KG1 (cell line): ENCODE measurements at regions not wholly inside any gene's neighbourhood (a gene's known extent, or its start where the extent isn't known, plus 50 kb on each side); places are given as distances from the start of the nearest gene placed in this dataset.
"Not testable (repeated sequence)": the region's sequence is repeated elsewhere in the genome, so short reads cannot be mapped to it uniquely, and the experiment has no call there.

Source experiments
- DNase-seq: peaks from one replicate; lab custom pipeline; 2025; lab: John Stamatoyannopoulos, UW

DNA sequence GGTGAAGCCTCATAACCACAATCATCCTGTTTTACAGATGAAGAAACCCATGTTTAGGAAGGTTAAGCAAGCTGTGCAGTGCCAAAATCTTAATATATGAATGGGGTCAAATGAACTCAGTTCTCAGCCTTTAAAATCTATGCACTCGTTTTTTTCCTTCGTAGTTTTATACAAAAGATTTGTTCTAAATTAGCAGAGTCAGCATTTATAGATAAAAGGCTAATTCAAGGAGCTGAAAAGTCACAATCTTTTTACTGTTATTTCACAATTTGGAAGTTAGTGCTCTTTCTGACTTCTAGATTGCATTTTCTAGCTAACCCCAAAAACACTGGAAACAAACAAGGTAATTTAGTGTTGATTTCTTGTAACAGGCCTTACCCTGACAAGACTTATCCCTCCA lies 766.9 kb upstream of the ADGRL4 start:
- no peak for DNase-seq

DNA sequence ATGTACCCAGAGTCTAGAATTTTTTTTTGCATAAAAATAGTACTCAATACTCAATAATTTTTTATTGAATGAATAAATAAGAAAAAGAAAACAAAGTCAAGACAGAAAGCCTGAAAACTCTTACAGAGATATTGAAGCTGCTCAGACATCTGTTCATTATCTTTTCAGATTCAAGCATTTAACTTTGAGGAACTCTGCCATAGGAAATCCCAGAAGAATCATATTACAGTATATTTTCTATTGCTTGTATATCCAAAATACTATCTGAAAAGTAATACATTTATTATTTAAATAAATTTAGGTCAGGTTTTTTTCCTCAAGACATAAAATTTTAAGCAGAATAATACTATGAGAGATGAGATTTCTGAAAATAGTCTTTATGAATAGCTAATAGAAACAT lies 755.9 kb upstream of the ADGRL4 start:
- DNase-seq = no peak

DNA sequence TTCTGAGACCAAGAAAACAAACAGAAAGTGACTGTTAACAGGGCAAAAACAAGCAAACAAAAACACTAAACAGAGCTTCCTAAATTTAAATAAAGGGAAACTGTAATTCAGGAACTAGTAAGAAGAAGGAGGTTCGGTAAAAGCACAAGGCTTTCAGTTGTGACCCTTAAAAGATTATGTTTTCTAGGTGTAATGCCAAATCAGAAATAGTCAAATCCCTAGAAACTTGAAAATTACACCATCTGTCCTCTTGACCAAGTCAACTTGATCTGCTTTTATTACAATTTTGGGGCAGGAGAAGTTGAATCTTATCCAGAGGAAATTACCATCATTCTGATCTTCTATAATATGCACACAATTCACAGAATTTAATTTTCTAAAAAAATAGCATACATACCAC lies 754.0 kb upstream of the ADGRL4 start:
- no peak for DNase-seq

DNA sequence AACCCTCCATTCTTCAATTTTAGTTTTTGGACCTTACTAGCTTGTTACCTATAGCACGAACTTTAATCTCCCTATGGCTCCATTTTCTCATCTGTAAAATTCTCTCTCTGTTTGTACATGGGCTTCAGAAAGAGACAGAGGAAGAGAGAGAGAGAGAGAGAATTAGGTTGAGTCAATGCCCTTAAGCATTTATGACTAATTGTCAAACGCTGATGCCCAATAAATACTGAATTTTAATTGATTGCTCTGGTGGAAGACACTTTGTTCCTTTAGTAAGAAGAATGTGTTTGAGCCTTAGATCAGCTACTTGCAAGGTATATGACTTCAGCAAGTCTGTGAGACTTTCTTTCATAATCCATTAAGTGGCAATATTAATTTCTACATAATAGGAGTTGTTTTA lies 743.1 kb upstream of the ADGRL4 start:
- DNase-seq = no peak

DNA sequence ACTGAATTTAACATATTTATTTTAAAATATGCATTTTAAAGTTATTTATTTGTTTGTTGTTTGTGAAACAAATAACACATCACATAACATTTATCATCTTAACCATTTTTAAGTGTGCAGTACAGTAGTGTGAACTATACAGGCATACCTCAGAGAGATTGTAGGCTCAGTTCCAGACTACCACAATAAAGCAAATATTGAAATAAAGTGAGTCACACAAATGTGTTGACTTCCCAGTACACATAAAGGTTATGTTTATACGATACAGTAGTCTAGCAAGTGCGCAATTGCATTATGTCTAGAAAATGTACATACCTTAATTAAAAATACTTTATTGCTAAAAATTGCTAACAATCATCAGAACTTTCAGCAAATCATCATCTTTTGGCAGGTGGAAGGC lies 739.4 kb upstream of the ADGRL4 start:
- DNase-seq = no peak

DNA sequence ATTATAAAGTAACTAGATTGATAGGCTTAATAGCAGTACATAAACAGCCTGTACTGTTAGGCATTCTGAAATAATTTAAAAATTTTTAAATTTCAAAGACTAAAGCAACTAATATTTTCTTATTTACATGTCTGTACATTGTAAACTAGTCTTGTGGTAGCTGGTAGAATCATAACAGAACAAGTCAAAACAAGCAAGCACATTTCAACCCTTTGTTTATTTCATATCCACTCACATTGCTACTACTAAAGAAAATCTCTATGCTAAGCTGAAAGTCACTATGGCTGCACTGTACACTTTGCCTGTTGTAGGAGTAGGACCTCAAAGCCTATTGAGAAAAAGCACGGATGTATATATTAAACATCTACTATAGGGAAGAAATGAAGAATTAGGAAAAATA lies 738.2 kb upstream of the ADGRL4 start:
- no peak for DNase-seq

DNA sequence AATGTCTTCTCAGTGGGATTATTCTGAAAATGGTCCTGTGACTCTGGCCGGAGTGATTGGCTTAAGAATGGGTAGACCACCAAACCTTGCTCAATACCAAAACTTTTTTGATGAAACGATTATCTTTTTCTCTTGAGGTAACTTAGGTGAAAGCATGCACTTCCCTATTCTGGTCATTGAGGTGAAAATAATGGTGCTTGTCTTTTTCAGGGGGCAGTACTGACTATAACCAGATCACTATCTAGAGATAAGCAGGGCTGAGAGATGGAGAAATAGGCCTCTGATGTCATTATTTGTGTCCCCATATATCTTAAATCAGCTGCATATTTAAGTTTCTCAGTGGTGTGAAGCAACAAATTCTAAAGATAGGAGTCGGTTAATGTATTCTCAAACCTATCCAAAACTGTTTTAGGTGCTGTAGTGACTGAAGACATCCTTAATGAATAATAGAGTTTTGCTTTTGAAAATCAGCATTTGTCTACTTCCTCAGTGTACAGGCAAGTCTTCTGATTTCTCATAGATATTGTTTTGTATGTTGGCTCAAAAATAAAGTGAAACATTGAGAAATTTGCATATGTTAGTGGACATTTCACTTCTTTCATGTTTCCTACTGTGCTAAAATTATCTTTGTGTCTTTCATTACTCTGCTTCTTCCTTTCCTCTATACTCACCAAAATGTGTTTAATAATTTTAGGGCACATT lies 735.3 kb upstream of the ADGRL4 start:
- no peak for DNase-seq

DNA sequence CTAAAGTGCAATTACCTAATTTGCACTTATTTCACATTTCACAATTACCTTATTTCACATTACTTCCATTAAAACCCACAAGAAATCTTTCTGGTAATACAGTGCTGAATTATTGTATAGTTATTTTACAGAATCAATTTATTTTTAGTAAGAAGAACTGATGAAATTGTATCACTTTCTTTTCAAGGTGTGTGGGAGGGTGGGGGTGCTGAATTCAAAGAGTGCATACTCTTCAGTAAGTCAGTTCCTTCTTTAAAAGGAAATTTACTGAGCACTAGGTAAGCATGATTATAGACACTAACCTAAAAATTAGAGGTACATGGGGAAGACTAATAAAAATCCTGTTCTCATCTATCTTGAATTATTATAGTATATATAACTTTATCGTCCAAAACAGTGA lies 731.6 kb upstream of the ADGRL4 start:
- DNase-seq = no peak

DNA sequence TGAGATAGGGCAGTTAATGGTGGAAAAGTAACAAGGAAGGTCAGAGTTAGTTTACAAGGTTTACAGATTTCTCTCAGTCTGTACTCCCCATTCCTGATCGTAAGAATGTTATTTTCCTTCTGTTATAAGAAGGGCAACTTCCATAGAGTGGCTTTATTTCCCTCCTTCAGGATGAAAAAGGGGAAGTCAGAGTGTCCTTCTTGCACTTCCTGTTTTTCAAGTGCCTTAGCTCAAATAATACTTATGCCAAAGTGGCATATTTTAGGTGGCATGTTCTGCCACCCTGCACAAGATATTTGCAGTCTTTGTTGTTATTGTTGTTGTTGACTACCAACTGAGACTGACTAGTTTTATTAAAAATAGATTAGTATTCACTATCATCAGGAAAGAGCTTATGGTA lies 730.7 kb upstream of the ADGRL4 start:
- DNase-seq = no peak

DNA sequence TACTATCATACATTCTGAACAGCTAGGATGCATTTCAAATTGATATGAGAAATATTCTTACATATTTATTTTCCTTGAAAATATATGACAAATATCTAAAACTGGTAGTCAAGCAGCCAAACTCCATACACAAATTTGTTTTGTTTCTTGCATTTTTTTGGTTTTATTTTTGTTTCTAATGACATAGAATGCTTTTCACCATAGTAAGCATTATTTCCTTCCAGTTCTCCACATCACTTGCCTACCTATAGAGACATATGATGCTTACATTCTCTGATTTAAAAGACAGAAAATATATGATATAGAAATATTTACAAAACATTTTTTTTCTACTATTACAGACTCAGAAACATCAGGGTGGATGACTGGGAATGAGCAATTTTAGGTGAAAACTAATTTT lies 726.4 kb upstream of the ADGRL4 start:
- no peak for DNase-seq

DNA sequence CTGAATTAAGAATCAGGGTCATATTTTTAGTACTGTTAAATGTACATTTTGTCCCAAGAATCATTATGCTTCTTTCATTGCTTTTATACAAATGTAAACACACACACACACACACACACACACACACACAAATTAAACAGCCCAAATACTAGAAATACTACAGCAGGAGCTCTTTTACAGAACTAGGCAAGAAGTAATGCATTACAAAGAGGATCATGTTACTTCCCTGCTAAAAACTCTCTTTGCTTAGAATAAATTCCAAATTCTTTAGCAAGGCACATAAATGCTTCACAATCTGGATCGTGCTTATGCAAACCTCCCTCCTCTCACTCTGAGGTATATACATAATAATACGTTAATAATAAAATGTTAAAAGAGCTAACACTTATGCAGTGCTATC lies 720.4 kb upstream of the ADGRL4 start:
- no peak for DNase-seq

DNA sequence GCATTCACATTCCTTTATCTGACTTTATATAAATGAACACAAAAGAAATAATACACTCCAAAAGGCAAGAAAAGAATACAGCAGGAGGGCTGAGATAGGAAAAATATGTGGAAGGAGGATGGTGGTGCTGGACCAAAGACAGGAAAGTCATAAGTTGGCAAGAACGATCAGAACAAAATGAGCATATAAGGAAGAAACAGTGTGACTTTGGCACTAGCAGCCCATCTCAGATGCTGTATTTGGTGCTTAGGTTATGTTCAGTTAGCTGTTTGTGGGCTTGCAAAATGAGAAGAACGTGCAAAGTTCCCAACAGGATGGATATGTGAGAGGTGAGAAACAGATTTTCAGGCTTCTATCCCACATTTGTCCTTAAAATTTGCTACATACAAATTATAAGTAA lies 719.8 kb upstream of the ADGRL4 start:
- DNase-seq = no peak

DNA sequence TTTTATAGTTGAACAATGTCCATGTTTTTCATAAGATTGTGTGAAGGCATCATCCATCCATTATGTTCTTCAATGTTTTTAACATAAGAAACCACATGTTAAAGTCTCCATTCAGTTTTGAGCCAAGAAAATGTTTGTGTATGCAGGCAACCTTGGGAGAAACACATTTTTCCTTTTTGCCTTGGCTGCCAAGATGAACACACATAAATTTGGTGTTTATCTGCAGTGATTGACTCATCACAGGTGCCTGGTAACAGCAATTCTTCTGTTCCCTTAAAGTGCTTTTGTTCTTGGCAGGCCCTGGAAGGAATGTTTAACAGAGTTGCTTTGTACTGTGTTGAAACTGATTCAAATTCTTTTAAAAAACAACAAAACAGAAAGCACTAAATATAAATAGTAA lies 709.9 kb upstream of the ADGRL4 start:
- DNase-seq = no peak

DNA sequence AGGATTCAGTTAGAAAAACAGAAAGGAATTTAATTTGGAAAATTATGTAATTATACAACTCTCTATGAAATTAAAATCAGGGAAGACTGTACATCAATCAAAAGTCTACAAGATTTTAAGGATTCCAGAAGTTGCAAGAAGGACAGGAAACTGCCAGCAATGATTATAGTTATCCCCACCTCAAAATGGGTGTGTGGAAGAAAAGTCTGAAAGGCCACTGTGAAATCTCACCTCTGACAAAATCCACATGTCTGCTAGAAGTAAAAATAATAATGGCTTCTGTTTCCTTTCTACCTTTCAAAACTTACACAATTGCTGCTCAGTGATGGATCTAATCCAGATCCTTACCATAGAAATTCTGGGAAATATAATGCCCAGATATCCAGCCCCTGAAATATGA lies 708.1 kb upstream of the ADGRL4 start:
- no peak for DNase-seq

DNA sequence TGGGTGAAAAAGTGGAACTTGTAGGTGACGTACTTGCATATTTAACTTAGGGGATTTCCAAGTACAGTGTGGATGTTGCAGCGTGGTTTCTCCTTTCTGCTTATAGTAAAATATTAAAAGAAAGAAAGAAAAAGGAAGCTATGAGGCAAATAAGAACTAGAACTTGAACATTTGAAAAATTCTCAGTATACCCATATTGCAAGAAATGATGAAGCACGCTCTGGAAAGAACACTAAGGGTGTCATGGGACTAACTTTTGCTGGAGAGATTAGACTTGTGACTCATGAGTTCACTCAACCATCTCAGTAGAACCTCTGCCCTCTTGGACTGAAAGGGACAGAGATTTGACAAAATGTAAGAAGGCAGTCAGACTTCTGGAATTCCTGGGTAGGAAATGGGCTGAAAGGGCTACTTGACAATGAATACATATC lies 704.5 kb upstream of the ADGRL4 start:
- DNase-seq = no peak

DNA sequence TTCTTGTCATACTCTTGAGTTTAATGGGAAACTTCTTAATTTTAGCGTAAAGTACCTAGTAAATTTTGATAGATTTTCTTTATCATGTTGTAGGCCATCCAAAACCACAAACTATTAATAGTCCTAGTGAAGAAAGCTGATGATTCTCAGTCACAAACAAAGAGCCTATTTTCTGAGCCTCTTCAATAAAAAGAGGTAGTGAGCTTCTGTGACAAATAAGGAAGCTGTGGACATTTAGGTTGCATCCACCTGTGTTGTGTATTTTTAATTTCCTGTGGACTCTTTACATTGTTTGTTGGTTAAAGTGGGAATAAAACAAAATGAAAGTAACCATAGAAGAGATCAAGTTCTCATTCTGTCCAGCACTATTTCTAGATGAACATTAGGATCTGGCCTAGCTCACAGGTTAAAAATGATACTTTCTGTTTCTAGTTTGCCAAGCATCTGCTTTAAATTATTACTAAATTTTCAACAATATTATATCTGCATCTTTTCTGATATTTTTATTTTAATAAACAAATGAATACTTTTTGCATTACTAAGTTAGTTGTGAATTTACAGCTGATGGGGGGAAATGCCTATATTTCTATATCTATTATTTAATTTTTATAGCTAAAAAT lies 702.2 kb upstream of the ADGRL4 start:
- DNase-seq = no peak

DNA sequence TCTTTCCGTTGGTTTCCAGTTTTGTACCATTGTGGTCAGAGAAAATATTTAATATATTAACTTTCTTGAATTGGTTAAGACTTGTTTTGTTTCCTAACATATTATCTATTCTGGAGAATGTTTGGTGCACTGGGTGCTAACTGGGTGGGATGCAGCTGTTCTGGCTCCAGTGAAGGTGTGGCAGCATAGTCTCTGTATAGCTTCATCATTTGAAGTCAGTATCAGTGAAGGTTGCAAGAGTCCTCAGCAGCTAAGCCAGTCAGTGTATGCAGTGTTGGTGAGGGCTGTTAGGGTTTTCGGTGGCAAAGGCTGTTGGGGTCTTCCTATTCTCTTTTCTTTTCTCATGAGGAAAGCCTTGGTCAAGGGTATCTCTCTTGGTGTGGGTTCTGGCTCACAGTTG lies 698.7 kb upstream of the ADGRL4 start:
- DNase-seq = no peak

DNA sequence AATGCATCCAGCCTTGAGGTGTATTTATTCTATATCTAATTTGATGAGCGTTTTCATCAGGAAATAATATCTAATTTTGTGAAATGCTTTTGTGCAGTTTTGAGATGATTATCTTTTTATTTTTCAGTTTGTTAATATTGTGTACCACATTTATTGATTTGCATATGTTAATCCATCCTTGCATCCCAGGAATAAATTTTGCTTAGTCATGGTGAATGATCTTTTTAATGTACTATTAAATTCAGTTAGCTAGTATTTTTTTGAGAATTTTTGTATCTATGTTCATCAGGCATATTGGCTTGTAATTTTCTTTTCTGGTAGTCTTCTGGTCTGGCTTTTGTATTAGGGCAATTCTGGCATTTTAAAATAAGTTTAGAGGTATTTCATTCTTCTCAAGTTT lies 697.5 kb upstream of the ADGRL4 start:
- no peak for DNase-seq

DNA sequence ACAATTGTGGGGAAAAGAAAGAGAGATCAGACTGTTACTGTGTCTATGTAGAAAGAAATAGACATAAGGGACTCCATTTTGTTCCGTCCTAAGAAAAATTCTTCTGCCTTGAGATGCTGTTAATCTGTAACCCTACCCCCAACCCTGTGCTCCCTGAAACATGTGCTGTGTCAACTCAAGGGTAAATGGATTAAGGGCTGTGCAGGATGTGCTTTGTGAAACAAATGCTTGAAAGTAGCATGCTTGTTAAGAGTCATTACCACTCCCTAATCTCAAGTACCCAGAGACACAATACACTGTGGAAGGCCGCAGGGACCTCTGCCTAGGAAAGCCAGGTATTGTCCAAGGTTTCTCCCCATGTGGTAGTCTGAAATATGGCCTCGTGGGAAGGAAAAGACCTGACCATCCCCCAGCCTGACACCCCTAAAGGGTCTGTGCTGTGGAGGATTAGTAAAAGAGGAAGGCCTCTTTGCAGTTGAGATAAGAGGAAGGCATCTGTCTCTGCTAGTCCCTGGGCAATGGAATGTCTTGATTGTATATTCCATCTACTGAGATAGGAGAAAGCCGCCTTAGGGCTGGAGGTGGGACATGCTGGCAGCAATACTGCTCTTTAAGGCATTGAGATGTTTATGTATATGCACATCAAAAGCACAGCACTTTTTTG lies 695.9 kb upstream of the ADGRL4 start:
- not testable (repeated sequence) for DNase-seq

DNA sequence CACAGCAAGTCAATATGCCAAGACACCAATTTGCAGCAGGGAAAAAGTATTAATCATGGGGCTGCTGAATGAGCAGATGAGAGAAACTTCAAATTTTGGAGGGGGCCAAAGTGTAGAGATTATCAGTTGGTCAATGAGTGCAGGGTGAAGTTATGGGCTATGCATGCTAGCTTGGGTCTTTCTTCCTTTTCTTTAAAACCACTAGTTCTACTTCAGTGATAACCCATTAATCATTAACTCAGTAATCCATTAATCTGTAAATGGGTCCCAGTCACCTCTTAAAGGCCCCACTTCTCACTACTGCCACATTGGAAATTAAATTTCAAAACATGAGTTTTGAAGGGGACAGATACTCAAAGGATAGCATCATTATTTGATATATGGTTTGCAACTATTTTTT lies 688.6 kb upstream of the ADGRL4 start:
- DNase-seq = no peak

DNA sequence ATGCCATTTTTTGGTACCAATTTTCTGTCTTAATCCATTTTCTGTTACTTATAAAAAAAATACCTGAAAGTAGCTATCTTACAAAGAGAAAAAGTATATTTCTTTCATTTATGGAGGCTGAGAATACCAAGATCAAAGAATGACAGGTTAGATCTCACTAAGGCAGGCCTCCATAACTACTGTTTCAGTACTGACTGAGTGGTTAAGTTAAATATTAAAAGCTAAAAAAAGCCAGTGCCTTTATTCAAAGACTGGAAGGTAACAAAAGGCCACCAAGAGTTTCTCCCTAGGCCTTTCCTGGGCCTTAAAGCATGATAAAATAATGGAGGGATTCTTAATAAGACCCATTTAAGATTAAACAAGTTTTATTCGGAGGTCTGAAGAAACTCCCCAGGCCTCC lies 687.7 kb upstream of the ADGRL4 start:
- DNase-seq = no peak

DNA sequence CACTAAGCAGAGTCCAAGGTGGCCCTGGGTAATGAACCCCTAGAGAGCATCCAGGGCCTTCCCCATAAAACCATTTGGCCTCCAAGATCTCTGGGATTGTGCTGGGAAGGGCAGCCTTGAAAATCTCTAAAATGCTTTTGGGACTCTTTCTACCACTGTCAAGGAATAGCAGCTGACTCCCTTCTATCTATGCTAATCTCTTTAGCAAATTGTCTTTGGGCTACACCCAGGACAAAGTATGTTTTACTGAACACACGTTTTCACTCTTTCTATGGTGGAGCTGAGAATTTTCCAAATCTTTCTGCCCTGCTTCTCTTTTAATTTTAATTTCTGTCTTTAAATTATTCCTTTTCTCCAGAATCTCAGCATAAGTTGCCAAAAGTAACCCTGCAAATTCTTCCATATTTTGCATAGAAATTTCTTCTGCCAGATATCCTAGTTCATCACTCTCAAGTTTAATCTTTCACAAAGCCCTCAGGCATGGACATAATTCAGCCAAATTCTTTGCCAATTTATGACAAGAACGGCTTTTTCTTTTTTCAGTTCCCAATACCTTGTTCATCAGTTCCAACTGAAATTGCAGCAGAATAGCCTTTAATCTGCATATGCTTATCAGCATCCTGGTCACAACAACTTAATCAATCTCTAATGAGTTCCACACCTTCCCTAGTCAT lies 687.0 kb upstream of the ADGRL4 start:
- no peak for DNase-seq

DNA sequence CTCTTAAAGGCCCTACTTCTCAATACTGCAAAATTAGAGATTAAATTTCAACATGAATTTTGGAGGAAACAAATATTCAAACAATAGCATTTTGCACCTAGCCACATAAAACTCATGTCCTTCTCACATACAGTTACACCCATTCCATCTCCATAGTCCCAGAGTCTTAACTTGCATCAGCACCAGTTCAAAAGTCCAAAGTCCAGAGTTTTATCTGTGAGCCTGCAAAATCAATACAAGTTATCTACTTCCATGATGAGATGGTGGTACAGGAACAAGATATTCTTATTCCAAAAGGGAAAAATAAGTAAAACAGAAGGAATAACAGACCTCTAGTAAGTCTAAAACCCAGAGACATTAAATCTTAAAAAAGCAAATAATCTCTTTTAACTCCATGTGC lies 686.0 kb upstream of the ADGRL4 start:
- no peak for DNase-seq
